Right forelimb (tissue), 1 donor: ENCODE measurements at regions not wholly inside any gene's neighbourhood (a gene's known extent, or its start where the extent isn't known, plus 50 kb on each side); places are given as distances from the start of the nearest gene placed in this dataset.
"Not testable (repeated sequence)": the region's sequence is repeated elsewhere in the genome, so short reads cannot be mapped to it uniquely, and the experiment has no call there.

Experiments used
- DNase-seq: peaks from one replicate; pipeline ENCODE4 v3.0.0-alpha.2; 2018

DNA sequence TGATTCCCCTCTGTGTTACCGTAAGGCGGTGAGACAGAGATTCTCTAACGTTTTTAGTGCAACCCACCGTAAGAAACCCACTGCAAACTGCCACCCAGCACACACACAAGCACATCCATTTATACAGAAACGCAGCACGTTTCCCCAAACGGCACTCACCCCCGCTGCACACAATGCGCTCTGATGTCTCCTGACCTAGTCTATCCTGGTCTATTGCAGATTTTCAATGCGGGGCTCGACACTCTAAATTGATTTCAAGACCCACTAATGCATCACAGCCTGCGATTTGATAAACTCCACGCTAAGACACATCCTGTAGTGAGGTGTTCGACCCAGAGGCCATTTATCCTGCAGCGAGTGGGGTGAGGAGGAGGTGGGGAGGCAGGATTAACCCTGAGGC lies 63.7 kb upstream of the SULF2 start:
- DNase-seq, result no peak

DNA sequence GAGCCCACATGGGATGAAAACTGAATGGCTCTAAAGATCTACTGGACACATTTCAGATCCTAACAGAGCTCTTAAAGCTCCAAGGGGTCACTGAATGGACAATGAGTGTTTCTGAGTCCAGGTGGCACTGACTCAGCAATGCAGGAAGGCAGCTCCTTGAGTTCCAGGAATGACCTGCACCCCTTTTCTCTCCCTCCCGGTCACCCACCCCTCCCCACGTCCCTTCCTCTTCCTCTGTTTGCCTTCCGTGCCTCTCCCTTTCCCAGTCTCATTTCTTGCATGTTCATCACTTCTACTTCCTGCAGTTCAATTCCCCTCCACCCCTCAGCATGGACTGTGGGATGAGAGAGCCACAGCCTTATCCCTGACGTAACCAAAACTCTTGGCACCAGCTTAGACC lies 63.3 kb upstream of the SULF2 start:
- DNase-seq, result not testable (repeated sequence)

DNA sequence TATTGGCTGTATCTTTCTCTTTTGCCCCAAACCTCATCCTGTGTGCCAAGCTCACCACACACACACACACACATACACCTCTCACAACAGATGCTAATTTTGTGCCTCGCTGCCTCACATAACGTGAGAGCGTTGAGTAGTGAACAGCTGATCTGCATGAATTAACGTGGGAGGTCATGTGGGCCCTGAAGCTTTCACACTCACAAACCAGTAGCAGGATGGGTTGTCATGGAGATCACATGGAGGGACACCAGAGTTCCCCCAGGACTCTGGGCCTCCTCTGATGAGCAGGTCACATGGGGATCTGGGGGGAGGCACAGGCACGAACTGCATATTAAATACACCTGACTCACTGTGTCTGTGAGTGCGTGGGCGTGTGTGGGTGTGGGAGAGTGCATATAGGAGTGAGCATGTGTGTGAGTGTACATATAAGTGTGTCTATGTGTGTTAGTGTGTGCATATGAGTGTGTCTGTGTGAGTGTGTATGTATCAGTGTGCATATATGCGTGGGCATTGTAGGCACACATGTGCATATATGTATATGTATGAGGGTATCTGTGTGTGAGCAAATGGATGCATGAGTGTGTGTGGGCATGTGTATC lies 62.7 kb upstream of the SULF2 start:
- DNase-seq, result no peak

DNA sequence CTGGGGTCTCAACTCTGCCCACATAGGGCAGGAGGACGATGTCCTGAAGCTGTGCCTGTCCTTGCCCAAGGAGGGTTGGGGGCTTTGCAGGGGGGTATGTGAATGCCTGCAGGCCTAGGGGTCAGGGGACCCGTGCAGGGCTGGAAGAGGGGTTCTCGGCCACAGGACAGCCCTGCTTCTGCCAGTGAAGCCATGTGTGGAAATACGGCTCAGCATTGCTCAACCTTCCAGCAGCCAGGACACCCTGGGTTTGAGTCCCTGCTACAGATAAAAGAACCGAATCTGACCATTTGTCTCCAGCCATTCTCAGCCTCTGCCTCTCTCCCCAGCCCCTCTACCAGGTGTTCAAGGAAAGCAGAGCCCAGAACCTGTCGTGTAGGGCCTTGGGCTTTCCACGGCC lies 61.9 kb upstream of the SULF2 start:
- DNase-seq, result not testable (repeated sequence)

DNA sequence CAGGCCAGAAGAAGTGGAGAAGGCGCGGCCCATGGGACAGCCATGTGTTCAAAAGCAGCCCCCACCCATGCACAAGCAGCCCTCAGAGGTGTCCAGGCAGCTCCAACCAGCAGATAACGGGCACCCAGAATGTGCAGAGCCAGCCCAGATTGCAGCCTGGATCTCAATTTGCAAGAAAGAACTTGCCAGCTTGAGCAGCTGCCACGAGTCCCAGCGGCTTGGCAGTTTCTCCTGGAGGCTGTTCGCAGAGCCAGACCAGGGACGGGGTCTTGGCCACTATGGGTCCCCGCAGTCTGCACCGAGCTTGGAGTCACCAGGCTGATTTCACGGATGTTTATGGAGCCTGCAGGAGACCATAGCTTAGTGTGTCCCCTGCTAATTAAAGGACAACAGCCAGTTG lies 61.4 kb upstream of the SULF2 start:
- DNase-seq, result not testable (repeated sequence)

DNA sequence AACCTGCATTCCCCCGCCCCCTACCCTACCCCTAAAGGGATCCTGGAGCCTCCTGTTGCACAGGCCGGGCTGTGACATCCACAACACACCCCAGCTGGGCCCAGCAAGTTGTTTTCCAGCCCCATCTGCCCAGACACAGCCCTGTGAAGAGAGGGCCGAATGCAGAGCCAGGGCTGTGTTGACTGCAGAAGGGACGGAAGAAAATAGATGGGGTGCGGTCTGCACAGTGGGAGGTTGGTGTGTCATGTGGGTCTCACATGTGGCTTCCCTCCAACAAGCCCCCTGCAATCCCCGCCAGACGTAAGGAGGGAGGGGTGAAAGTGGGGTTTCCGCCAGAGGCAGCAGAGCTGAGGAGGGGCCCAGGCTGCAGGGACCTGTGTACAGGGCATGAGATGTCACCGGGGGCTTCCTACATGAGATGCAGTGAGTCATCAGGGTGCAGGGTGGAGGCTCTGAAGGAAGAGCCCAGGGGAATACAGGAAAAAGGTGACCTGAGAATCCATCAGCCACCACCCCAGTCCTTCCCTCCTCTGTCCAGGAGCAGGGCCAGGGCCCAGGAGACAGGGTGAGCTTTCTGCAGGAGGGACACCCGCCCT lies 60.2 kb upstream of the SULF2 start:
- DNase-seq, result not testable (repeated sequence)

DNA sequence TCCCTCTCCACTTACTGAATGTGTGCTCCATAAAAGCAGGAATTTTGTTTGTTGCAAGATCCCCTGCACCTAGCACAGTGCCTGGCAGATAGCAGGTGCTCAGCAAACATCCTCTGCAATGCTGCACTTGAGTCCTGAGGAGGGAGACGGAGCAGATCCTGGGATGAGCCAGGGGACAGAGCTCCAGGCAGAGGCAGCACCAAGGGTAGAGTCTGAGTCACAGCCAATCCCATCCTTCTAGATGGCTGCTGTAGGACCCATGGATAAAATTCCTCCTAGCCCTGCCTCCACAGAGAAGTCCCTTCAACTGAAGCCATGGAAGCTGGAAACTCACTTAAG lies 59.3 kb upstream of the SULF2 start:
- not testable (repeated sequence) for DNase-seq

DNA sequence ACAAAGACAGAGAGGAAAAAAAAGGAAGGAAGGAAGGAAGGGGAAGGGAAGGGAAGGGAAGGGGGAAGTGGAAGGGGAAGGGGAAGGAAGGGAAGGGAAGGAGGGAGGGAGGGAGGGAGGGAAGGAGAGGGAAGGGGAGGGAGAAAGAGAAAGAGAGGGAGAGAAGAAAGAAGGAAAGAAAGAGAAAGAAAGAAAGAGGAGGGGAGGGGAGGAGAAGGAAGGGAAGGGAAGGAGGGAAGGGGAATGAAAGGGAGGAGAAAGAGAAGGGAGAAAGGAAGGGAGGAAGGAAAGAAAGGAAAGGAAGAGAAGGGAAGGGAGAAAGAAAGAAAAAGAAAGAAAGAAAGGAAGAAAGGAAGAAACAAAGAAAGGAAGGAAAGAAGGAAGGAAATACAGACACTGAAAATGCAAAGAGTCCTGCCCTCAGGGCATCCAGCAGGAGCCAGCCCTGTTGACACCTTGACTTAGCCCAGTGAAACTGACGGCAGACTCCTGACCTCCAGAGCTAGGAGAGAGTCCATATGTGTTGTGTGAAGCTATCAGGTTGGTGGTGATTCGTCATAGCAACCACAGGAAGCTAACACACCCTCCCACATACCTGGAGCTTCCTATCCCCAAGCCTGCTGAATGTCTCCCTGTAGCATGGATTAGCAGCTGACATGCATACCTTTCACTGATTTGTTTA lies 58.7 kb upstream of the SULF2 start:
- DNase-seq, result no peak

DNA sequence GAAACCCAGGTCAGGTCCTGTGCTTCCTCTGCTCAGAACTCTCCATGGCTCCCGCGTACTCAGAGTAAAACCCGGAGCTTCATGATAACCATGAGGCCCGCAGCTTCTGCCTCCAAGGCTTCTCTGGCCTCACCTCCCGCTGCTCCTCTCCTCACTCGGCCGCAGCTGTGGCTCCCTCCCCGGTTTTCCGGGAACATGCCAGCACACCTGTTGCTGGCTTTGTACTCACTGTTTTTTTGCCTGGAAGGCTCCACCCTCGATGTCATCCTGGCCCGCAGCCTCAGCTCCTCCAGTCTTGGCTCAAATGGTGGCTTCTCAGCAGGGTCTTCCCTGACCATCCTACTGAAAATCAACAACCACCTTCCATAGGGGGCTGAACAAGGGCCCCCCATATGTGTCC lies 57.7 kb upstream of the SULF2 start:
- DNase-seq, result not testable (repeated sequence)

DNA sequence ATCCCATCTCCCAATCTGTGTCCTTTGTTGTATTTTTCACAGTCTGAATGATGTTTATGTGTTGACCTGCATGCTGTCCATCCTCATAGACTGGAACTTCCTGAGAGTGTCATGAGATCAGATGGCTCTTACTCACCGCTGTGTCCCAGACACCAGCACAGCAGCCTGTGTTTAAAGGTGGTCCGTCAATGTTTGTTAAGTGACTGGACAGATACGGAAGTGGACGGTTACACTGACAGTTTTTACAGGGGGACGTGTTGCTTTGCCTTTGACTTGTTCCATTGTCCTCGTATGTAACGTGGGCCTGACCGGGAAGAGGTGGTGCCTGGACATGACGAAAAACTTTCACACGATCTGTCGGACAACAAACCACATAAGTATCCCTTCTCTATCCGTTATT lies 56.7 kb upstream of the SULF2 start:
- DNase-seq, result not testable (repeated sequence)

DNA sequence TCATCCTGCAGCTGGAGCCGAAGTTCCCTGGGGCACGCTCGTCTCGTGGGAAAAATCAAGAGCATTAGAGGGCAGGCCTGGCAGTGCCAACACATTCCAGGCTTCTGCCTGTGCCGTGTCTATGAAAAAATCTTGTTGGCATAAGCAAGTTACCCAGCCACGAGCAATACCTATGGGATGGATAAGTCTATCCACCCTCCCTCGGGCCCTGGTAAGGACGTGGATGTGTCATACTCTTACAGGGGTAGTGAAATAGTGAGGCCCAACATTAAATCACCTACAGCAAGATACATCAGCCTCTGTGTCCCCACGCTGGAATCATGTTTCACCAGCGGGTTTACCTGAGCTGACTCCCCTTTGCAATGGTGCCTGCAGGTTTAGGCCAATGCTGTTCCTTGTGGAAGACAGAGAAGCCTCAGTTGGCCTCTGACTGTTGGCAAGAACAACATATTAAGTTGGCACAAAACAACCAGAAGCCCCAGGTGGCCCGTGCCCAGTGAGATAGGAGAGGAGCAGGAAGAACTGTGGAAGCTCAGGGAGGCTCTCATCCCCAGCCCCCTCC lies 51.1 kb upstream of the SULF2 start:
- not testable (repeated sequence) for DNase-seq
